HCT116 (cell line): ENCODE measurements at regions not wholly inside any gene's neighbourhood (a gene's known extent, or its start where the extent isn't known, plus 50 kb on each side); places are given as distances from the start of the nearest gene placed in this dataset.

Experiments used
- ATAC-seq: fragments of 200-7000 bp; cut with Tn5 transposase; 2 replicates; pipeline ENCODE4 v1.9.1; 2020; ENCODE audit warnings: mild to moderate bottlenecking, moderate library complexity
- BruUV-seq: library from RNA; stranded (reverse); fragments of 400-500 nt; replicated peaks from 2 replicates; lab custom pipeline; 2021; lab: Mats Ljungman, UMichigan
- CTCF ChIA-PET: fragments of 300-600 bp; sonication (Branson Sonifier 250); formaldehyde crosslinking; loops from one replicate; lab custom pipeline; 2021; ENCODE audit warnings: antibody characterized with exemption; lab: Charles Lee
- POLR2A ChIA-PET: fragments of 300-600, 350-600 bp; sonication (Branson Sonifier 250); formaldehyde crosslinking; loops from one replicate; lab custom pipeline; 2021; ENCODE audit warnings: antibody characterized with exemption; lab: Charles Lee
- RAD21 ChIA-PET, 2 experiments: fragments of 300-600 bp; sonication (Branson Sonifier 250); formaldehyde crosslinking; loops; one replicate each; lab custom pipeline; 2023; ENCODE audit warnings: low total read pairs in 2 of 2; ENCODE audit not compliant: uncharacterized antibody in 2 of 2, unreplicated experiment in 2 of 2, low non-redundant PET in 1 of 2; lab: Charles Lee
- DNase-seq: peaks from one replicate; pipeline ENCODE4 v3.0.0-alpha.2; 2010; ENCODE audit warnings: low read depth, low spot score
- H2AFZ ChIP-seq: fragments of 200-600 bp; shearing (Covaris generic), sonication (generic); 2 replicates; pipeline ENCODE4 v1.6.1; 2017; ENCODE audit warnings: low read depth, mixed run types, mixed read lengths, antibody characterized with exemption, low read length; ENCODE audit not compliant: poor library complexity, severe bottlenecking
- H3K27ac ChIP-seq: 2 replicates; pipeline ENCODE4 v1.5.1; 2012; ENCODE audit warnings: low read depth, low read length
- H3K27me3 ChIP-seq: fragments of 200-600 bp; sonication (generic); 2 replicates; pipeline ENCODE4 v1.6.1; 2016; ENCODE audit warnings: mixed run types, low read length, mixed read lengths; ENCODE audit not compliant: insufficient read depth
- H3K36me3 ChIP-seq, 2 experiments: fragments of 200-500 bp in 1 of 2; fragments of 200-600 bp in 1 of 2; sonication (Bioruptor generic) in 1 of 2; sonication (generic) in 1 of 2; 2 replicates each; pipeline versions ENCODE4 v1.5.1 to v1.6.1; 2014 to 2016; ENCODE audit warnings: low read length in 2 of 2, inconsistent platforms in 1 of 2, mixed read lengths in 1 of 2, mixed run types in 1 of 2; ENCODE audit not compliant: insufficient read depth in 2 of 2, control insufficient read depth in 1 of 2
- H3K4me1 ChIP-seq, 2 experiments: fragments of 200-600 bp in 1 of 2; sonication (generic) in 1 of 2; 2 replicates each; pipeline versions ENCODE4 v1.5.1 to v1.6.1; 2012 to 2017; ENCODE audit warnings: low read length in 2 of 2, inconsistent platforms in 1 of 2, mild to moderate bottlenecking in 1 of 2, mixed read lengths in 1 of 2, mixed run types in 1 of 2, moderate library complexity in 1 of 2; ENCODE audit not compliant: insufficient read depth in 2 of 2, control insufficient read depth in 1 of 2
- H3K4me2 ChIP-seq: fragments of 200-600 bp; sonication (generic); 2 replicates; pipeline ENCODE4 v1.6.1; 2017; ENCODE audit warnings: mixed run types, low read length, mixed read lengths
- H3K4me3 ChIP-seq, 2 experiments: fragments of 200-600 bp in 1 of 2; sonication (generic) in 1 of 2; replicated peaks in 1 of 2; 2 replicates each; pipeline ENCODE4 v1.5.1; 2011 to 2016; ENCODE audit warnings: low read length in 2 of 2, control low read depth in 1 of 2, low read depth in 1 of 2, mild to moderate bottlenecking in 1 of 2, mixed read lengths in 1 of 2, mixed run types in 1 of 2
- H3K79me2 ChIP-seq: fragments of 200-600 bp; sonication (generic); 2 replicates; pipeline ENCODE4 v1.6.1; 2017; ENCODE audit warnings: mild to moderate bottlenecking, mixed run types, low read length, moderate library complexity, mixed read lengths; ENCODE audit not compliant: insufficient read depth
- H3K9ac ChIP-seq: fragments of 200-600 bp; sonication (generic); 2 replicates; pipeline ENCODE4 v1.6.1; 2016; ENCODE audit warnings: low read length, mixed read lengths
- H3K9me2 ChIP-seq: fragments of 200-600 bp; sonication (generic), shearing (Covaris generic); 2 replicates; pipeline ENCODE4 v1.6.1; 2017; ENCODE audit warnings: mixed run types, mild to moderate bottlenecking, moderate library complexity; ENCODE audit not compliant: insufficient read depth
- H3K9me3 ChIP-seq, 2 experiments: fragments of 200-500 bp in 1 of 2; fragments of 200-600 bp in 1 of 2; sonication (Bioruptor generic) in 1 of 2; sonication (generic) in 1 of 2; 2 replicates each; pipeline ENCODE4 v1.6.1; 2014 to 2017; ENCODE audit warnings: low read length in 2 of 2, mixed read lengths in 2 of 2, inconsistent platforms in 1 of 2, low read depth in 1 of 2, mild to moderate bottlenecking in 1 of 2, mixed run types in 1 of 2, moderate library complexity in 1 of 2; ENCODE audit not compliant: control insufficient read depth in 1 of 2, insufficient read depth in 1 of 2
- H4K20me1 ChIP-seq: fragments of 200-600 bp; sonication (generic), shearing (Covaris generic); 2 replicates; pipeline ENCODE4 v1.6.1; 2017; ENCODE audit warnings: mixed run types, mild to moderate bottlenecking, moderate library complexity; ENCODE audit not compliant: insufficient read depth
- ATF3 ChIP-seq: IDR thresholded peaks from 2 replicates; pipeline ENCODE4 v1.6.1; 2012
- CBX3 ChIP-seq: IDR thresholded peaks from 2 replicates; pipeline ENCODE4 v1.6.1; 2012; ENCODE audit warnings: low read depth
- CEBPB ChIP-seq: IDR thresholded peaks from 2 replicates; pipeline ENCODE4 v1.6.1; 2012; ENCODE audit warnings: low read depth
- CTCF ChIP-seq, 3 experiments: fragments of 200-600 bp in 1 of 3; sonication (generic) in 1 of 3; IDR thresholded peaks in 2 of 3; conservative IDR thresholded peaks in 1 of 3; 2 replicates each; pipeline ENCODE4 v1.5.1; 2012 to 2017; ENCODE audit warnings: low read depth in 2 of 3, low read length in 2 of 3, antibody characterized with exemption in 1 of 3, borderline replicate concordance in 1 of 3, control low read depth in 1 of 3, mild to moderate bottlenecking in 1 of 3, mixed read lengths in 1 of 3, mixed run types in 1 of 3, moderate library complexity in 1 of 3; ENCODE audit not compliant: insufficient read depth in 1 of 3
- EGR1 ChIP-seq: IDR thresholded peaks from 2 replicates; pipeline ENCODE4 v1.6.1; 2012; ENCODE audit warnings: low read depth
- ELF1 ChIP-seq: IDR thresholded peaks from 2 replicates; pipeline ENCODE4 v1.6.1; 2012; ENCODE audit warnings: low read depth, borderline replicate concordance
- EZH2 ChIP-seq: fragments of 200-600 bp; sonication (generic); IDR thresholded peaks from 2 replicates; pipeline ENCODE4 v1.6.1; 2017; ENCODE audit warnings: antibody characterized with exemption, mixed run types
- FOSL1 ChIP-seq: IDR thresholded peaks from 2 replicates; pipeline ENCODE4 v1.6.1; 2012; ENCODE audit warnings: low read depth
- MAX ChIP-seq: IDR thresholded peaks from 2 replicates; pipeline ENCODE4 v1.6.1; 2012
- POLR2A ChIP-seq: IDR thresholded peaks from 2 replicates; pipeline ENCODE4 v1.7.0; 2011; ENCODE audit warnings: borderline replicate concordance; ENCODE audit not compliant: insufficient read depth, insufficient read length; ENCODE audit errors: extremely low read depth
- RAD21 ChIP-seq: IDR thresholded peaks from 2 replicates; pipeline ENCODE4 v1.6.1; 2012; ENCODE audit warnings: low read depth, mild to moderate bottlenecking
- REST ChIP-seq: IDR thresholded peaks from 2 replicates; pipeline ENCODE4 v1.6.1; 2012; ENCODE audit warnings: low read depth
- SIN3A ChIP-seq: IDR thresholded peaks from 2 replicates; pipeline ENCODE4 v1.6.1; 2012; ENCODE audit warnings: low read depth
- SP1 ChIP-seq: IDR thresholded peaks from 2 replicates; pipeline ENCODE4 v1.6.1; 2012; ENCODE audit warnings: low read depth
- SRF ChIP-seq: IDR thresholded peaks from 2 replicates; pipeline ENCODE4 v1.6.1; 2012; ENCODE audit warnings: low read depth
- intact Hi-C: fragments of 100-400 bp; cut with micrococcal nuclease; formaldehyde crosslinking; loops from 2 replicates; pipeline ENCODE4 v1.10.0; 2022

GRCh38 chr4:145352438-145353145 is 129.1 kb upstream of the SMAD1 start:
- ChIA-PET RAD21 (no interaction called here), POLR2A (no interaction called here), CTCF (no interaction called here)
- H4K20me1 ChIP-seq: no peaks in the 10 kb centered on the region
- BruUV-seq: no TSS peak
- H3K9ac ChIP-seq: no peak overlapping the region
- no peak overlapping the region for H3K4me3 ChIP-seq
- H3K9me3 ChIP-seq: no peaks in the 10 kb centered on the region
- no peaks in the 10 kb centered on the region for H3K36me3 ChIP-seq
- no peaks in the 10 kb centered on the region for H3K4me1 ChIP-seq
- TF ChIP-seq EGR1 (no peak), SRF (no peak), CTCF (IDR thresholded peaks at IDR 0.05 in 2 of 3, conservative IDR thresholded peaks at IDR 0.05 in 1 of 3; ENCODE audit: borderline replicate concordance in 1 of 3, insufficient read depth in 1 of 3, low read depth in 2 of 3, low read length in 2 of 3) (no peak), MAX (no peak), CEBPB (no peak), RAD21 (no peak), ELF1 (no peak), POLR2A (no peak)
- no peaks in the 10 kb centered on the region for H3K79me2 ChIP-seq
- H3K9me2 ChIP-seq: no peaks in the 10 kb centered on the region
- no peak overlapping the region for H3K4me2 ChIP-seq
- DNase-seq (no peak), ATAC-seq (no peak)
- H3K27ac ChIP-seq: no peak overlapping the region
- intact Hi-C loops: no loop called here
- H2AFZ ChIP-seq: no peak overlapping the region
- H3K27me3 ChIP-seq: no peaks in the 10 kb centered on the region

GRCh38 chr4:145351922-145352321 is 129.7 kb upstream of the SMAD1 start:
- DNase-seq: no peak
- ChIA-PET POLR2A (no interaction called here), RAD21 (no interaction called here), CTCF (no interaction called here)
- H3K27me3 ChIP-seq: no peaks in the 10 kb centered on the region
- no peak overlapping the region for H2AFZ ChIP-seq
- no peaks in the 10 kb centered on the region for H3K9me2 ChIP-seq
- no peak overlapping the region for H3K27ac ChIP-seq
- intact Hi-C loops: no loop called here
- no peaks in the 10 kb centered on the region for H3K9me3 ChIP-seq
- H3K9ac ChIP-seq: no peak overlapping the region
- no peak overlapping the region for H3K4me3 ChIP-seq
- no TSS peak for BruUV-seq
- no peak overlapping the region for H3K4me2 ChIP-seq
- no peaks in the 10 kb centered on the region for H3K36me3 ChIP-seq
- ATAC-seq: no peak
- no peaks in the 10 kb centered on the region for H4K20me1 ChIP-seq
- H3K4me1 ChIP-seq: no peaks in the 10 kb centered on the region
- TF ChIP-seq SIN3A (no peak), EZH2 (no peak), SP1 (no peak), CEBPB (no peak), RAD21 (no peak), CBX3 (no peak), REST (no peak), FOSL1 (no peak), POLR2A (no peak), ATF3 (no peak)
- H3K79me2 ChIP-seq: no peaks in the 10 kb centered on the region
